HG03439 (cell line): ENCODE measurements at regions not wholly inside any gene's neighbourhood (a gene's known extent, or its start where the extent isn't known, plus 50 kb on each side); places are given as distances from the start of the nearest gene placed in this dataset.

ENCODE experiments used
- ATAC-seq: cut with Tn5 transposase; IDR thresholded peaks from one replicate; pipeline ENCODE4 v1.9.1; 2021; ENCODE audit warnings: mild to moderate bottlenecking, moderate library complexity; ENCODE audit not compliant: unreplicated experiment

DNA sequence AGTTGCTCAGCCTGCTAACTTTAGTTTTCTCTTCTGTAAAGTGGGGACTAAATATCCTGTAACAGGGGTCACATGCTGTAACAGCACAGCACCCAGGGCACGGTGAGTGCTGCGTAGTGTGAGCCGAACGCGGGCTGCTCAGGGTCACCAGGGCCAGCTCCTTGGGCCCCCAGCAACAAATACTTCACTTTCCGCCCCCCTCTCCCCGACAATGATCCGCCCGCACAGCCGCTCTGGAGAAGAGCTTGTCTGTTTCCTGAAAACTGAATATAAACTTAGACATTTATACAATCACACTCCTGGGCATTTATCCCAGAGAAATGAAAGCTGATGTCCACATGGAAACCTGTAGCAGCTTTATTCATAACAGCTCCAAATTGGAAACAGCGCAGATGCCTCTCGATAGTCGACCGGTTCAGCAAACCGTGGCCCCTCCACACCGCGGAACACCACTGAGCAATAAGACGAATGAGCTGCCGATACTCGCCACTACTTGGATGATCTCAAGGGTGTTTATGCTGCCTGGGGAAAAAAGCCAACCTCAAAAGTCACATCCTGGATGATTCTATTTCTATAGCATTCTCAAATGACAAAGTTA, 267.2 kb downstream of the PARN start:
- no peak for ATAC-seq

DNA sequence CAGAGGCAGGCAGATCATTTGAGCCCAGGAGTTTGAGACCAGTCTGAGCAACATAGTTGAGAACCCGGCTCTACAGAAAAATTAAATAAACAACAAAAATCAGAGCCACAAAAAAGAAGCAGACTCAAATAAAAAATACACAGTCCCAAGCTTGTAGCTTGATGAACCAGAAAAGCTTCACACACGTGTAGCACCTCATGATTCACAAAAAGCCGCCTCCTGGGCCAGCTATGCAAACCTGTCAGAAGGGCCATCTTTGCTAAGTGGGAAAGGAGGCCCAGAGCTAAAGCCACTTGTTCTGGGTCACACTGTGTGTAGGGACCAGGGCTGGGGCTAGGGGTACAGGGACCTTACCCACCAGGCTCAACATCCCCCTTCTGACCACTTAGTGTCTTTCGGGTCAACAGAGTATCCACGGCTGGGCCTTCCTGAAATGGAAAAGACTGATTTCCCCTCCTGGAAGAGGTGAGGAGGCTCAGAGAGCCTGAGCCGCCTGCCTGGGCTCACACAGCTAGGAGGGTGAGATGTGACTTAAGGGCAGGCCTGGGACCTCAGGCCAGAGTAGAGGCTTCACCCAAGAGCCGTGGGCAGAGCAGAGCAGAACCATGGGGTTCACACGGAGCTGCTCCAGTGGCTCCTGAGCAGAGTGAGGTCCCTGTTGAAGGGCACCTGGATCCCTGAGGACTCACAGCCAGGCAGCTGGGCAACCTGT, 269.6 kb downstream of the PARN start:
- ATAC-seq: no peak

DNA sequence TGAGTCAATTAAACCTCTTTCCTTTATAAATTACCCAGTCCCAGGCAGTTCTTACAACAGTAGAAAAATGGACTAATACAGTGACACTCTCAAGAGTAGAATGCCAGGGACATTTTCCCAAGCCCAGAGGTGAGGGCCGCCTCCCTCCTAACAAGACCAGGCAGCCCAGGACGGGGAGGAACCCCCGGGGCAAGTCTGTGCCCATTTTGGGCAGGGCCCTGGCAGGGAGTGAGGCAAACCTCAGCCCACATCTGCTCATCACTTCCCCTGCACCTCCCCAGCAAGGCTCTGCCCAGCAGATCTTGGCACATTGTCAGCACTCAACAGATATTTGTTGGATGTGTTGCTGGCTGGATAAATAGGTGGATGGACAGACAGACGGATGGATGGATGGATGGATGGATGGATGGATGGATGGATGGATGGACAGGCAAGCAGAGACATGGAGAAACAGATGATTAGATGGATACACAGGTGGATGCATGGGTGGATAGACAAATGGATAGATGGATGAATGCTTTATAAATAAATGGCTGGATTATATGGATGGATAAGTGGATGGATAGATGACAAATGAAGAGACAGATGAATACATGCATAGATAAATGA, 271.3 kb downstream of the PARN start:
- no peak for ATAC-seq

DNA sequence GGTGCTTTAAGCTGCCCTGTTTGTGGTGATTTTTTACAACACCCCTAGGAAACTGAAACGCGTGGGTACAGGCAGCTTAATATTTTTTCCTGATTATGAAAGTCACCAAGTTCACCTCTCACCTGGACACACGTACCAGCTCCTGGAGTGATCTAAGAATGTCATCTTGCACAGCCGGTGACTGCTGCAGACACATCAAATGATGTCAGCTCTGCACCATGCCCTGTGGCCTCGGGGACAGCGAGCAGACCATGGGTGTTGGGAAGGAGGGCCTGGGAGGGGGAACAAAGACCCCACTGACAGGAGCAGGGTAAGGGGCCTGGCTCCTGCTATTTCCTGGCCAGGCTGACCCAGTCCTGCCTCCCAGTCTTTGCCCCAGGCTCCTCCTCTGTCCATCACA, 272.7 kb downstream of the PARN start:
- ATAC-seq: no peak

- no peak for ATAC-seq
Observed at GRCh38 chr16:14356064-14356463, 274.0 kb downstream of the PARN start.

- peak; percentile 90 for ATAC-seq
Observed at GRCh38 chr16:14354561-14355351, 275.3 kb downstream of the PARN start.

DNA sequence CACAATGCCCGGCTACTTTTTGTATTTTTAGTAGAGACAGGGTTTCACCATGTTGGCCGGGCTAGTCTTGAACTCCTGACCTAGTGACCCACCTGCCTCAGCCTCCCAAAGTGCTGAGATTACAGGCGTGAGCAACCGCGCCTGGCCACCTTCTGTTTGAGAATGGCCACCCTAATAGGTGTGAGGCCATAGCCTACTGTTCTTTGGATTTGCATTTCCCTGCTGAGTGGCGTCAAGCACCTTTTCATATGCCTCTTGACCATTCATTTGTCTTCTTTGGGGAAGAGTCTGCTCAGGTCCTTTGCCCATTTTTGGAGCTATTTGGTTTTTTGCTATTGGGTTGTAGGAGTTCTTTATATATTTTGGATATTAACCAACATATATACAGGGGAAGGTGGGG, 276.7 kb downstream of the PARN start:
- ATAC-seq: no peak

DNA sequence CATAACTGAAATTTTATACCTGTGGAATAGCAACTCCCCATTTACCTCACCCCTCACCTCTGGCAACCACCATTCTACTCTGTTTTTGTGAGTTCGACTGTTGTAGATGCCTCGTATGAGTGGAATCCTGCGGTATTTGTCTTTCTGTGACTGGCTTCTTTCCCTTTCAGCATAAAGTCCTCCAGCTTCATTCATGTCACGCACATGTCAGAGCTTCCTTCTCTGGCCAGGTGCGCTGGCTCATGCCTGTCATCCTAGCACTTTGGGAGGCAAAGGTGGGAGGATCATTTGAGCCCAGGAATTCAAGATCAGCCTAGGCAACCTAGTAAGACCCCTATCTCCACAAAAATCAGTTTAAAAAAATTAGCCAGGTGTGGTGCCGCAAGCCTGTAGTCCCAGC, 278.4 kb downstream of the PARN start:
- ATAC-seq: no peak

- ATAC-seq: no peak
Observed at GRCh38 chr16:14350626-14351025, 279.4 kb downstream of the PARN start.

GRCh38 chr16:14350081-14350480, 279.0 kb downstream of the MRTFB start:
- no peak for ATAC-seq

GRCh38 chr16:14347706-14348105, 276.6 kb downstream of the MRTFB start:
- ATAC-seq: no peak

DNA sequence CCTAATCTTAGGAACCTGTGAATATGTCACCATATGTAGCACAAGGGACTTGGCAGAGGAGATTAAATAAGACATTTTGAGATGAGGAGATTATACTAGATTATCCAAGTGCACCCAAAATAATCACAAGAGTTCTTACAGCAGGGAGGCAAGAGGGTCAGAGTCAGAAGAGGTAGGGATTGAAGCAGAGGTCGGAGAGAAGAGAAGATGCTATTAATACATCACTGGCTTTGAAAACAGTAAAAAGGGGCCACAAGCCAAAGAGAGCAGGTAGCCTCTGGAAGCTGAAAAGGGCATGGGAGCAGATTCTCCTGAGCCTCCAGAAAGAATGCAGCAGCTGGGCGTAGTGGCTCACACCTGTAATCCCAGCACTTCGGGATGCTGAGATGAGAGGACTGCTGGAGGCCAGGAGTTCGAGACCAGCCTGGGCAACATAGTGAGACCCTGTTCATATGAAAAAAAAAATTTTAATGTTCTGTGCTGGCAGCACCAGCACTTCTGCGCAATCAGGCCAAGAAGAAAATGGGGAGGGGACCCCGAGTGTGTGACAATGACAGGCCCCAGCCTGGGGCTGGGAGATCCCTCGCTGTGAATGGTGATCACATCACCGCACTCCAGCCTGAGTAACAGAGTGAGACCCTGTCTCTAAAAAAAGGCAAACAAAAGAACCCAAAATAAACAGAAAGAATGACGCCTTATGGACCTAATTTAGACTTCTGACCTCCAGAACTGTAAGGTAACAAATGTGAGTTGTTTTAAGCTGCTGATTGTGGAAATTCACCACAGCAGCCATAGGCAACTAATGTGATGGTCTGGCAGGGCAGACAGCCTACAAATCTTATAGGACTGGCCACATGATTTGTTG, 275.4 kb downstream of the MRTFB start:
- ATAC-seq: no peak

GRCh38 chr16:14345512-14346115, 274.5 kb downstream of the MRTFB start:
- ATAC-seq: no peak

- no peak for ATAC-seq
Observed at GRCh38 chr16:14344945-14345344, 273.8 kb downstream of the MRTFB start.

DNA sequence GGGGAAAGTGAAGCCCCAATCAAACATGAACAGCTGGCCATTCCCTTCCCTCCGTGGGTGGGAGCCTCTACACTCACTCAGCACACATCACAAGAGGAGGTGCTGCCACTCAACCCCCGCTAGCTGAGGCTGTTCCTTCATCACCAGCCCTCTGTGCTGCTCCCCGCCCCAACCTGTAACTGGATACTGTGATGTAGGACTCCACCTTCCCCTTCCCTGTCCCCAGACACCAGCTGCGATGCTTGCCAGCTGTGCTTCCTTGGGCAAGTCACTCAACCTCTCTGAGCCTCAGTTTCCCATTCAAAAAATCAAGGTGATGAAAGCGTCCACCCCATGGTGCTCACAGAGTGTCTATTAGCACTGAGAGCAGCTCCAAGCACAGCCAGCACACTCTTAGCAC, 273.2 kb downstream of the MRTFB start:
- no peak for ATAC-seq

- ATAC-seq: no peak
Observed at GRCh38 chr16:14341324-14342225, 270.5 kb downstream of the MRTFB start.

- ATAC-seq: no peak
Observed at GRCh38 chr16:14339694-14340093, 268.6 kb downstream of the MRTFB start.

- ATAC-seq: no peak
Observed at GRCh38 chr16:14338969-14339368, 267.9 kb downstream of the MRTFB start.

DNA sequence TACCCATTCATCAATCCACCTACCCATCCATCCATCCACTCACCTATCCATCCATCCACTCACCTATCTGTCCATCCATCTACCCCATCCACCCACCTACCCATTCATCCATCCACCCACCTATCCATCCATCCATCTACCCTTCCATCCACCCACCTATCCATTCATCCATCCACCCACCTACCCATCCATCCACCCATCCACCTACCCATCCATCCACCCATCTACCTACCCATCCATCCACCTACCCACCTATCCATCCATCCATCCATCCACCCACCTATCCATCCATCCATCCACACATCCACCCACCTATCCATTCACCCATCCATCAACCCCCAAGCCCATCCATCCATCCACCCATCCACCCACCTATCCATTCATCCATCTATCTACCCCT, 267.1 kb downstream of the MRTFB start:
- no peak for ATAC-seq
